B cell (primary cell): ENCODE measurements at regions not wholly inside any gene's neighbourhood (a gene's known extent, or its start where the extent isn't known, plus 50 kb on each side); places are given as distances from the start of the nearest gene placed in this dataset.

Experiments
- ATAC-seq: fragments of 200-7000 bp; cut with Tn5 transposase; one replicate; pipeline ENCODE4 v1.10.0; 2021; ENCODE audit warnings: low read depth, mild to moderate bottlenecking, moderate number of reproducible peaks, moderate library complexity
- CTCF ChIA-PET: fragments of 350-600 bp; sonication (Branson Sonifier 250); formaldehyde crosslinking; loops from one replicate; lab custom pipeline; 2021; ENCODE audit warnings: antibody characterized with exemption, inconsistent platforms; lab: Charles Lee
- POLR2A ChIA-PET: fragments of 350-600 bp; sonication (Branson Sonifier 250); formaldehyde crosslinking; loops from one replicate; lab custom pipeline; 2021; ENCODE audit warnings: antibody characterized with exemption; lab: Charles Lee
- DNase-seq: peaks from one replicate; pipeline ENCODE4 v3.0.0; 2013
- H2AFZ ChIP-seq: 2 replicates; pipeline ENCODE4 v1.6.1; 2012; ENCODE audit warnings: mild to moderate bottlenecking, low read depth, low read length; ENCODE audit not compliant: insufficient read depth, poor library complexity, severe bottlenecking
- H3K27ac ChIP-seq, 2 donors: 1 replicate in 1 of 2; 2 replicates in 1 of 2; pipeline ENCODE4 v1.5.1; 2012 to 2013; ENCODE audit warnings: low read length in 2 of 2, mild to moderate bottlenecking in 2 of 2, moderate library complexity in 1 of 2
- H3K27me3 ChIP-seq, 4 experiments: fragments of 200-600 bp in 1 of 4; sonication (generic) in 1 of 4; replicated peaks in 1 of 4; 1 replicate in 2 of 4; 2 replicates in 2 of 4; pipeline versions ENCODE4 v1.6.1 to v1.7.0; 2013 to 2016; ENCODE audit warnings: low read length in 3 of 4, mild to moderate bottlenecking in 2 of 4, mixed read lengths in 1 of 4, moderate library complexity in 1 of 4; ENCODE audit not compliant: insufficient read depth in 4 of 4, control insufficient read depth in 3 of 4; ENCODE audit errors: control extremely low read depth in 1 of 4
- H3K36me3 ChIP-seq, 2 experiments: replicated peaks in 1 of 2; 1 replicate in 1 of 2; 2 replicates in 1 of 2; pipeline versions ENCODE4 v1.6.1 to v1.7.1; 2013; ENCODE audit warnings: low read length in 1 of 2; ENCODE audit not compliant: insufficient read depth in 2 of 2, control insufficient read depth in 1 of 2; ENCODE audit errors: control extremely low read depth in 1 of 2, extremely low read depth in 1 of 2
- H3K4me1 ChIP-seq, 2 donors: fragments of 200-600 bp in 1 of 2; sonication (generic) in 1 of 2; 1 replicate in 1 of 2; 2 replicates in 1 of 2; pipeline versions ENCODE4 v1.5.1 to v1.6.1; 2013 to 2017; ENCODE audit warnings: low read length in 2 of 2; ENCODE audit not compliant: control insufficient read depth in 2 of 2, insufficient read depth in 2 of 2
- H3K4me2 ChIP-seq: replicated peaks from 2 replicates; pipeline ENCODE3; 2012; ENCODE audit warnings: mild to moderate bottlenecking, low read depth, low read length; ENCODE audit not compliant: poor library complexity, severe bottlenecking
- H3K4me3 ChIP-seq, 5 experiments: fragments of 200-600 bp in 1 of 5; sonication (generic) in 1 of 5; 1 replicate in 3 of 5; 2 replicates in 2 of 5; pipeline versions ENCODE4 v1.5.1 to v1.7.0; 2011 to 2016; ENCODE audit warnings: low read length in 4 of 5, mild to moderate bottlenecking in 4 of 5, low read depth in 2 of 5, control low read depth in 1 of 5, moderate library complexity in 1 of 5; ENCODE audit not compliant: insufficient read depth in 1 of 5; ENCODE audit errors: control extremely low read depth in 1 of 5, extremely low read depth in 1 of 5
- H3K79me2 ChIP-seq: fragments of 200-600 bp; sonication (generic); one replicate; pipeline ENCODE4 v1.6.0; 2016; ENCODE audit warnings: low read length; ENCODE audit not compliant: control insufficient read depth, insufficient read depth
- H3K9ac ChIP-seq: fragments of 200-600 bp; sonication (generic); 2 replicates; pipeline ENCODE4 v1.6.1; 2017; ENCODE audit warnings: mild to moderate bottlenecking, low read length, moderate library complexity
- H3K9me3 ChIP-seq, 3 donors: one replicate each; pipeline versions ENCODE4 v1.6.1 to v1.7.1; 2013; ENCODE audit warnings: low read length in 2 of 3; ENCODE audit not compliant: control insufficient read depth in 2 of 3, insufficient read depth in 1 of 3; ENCODE audit errors: control extremely low read depth in 1 of 3
- H4K20me1 ChIP-seq: 2 replicates; pipeline ENCODE4 v1.6.0; 2012; ENCODE audit warnings: mild to moderate bottlenecking, low read length; ENCODE audit not compliant: insufficient read depth, control insufficient read depth, poor library complexity, severe bottlenecking
- H3K27ac Mint-ChIP-seq: one replicate; pipeline ENCODE4 v1.8.0; 2021; ENCODE audit warnings: mixed read lengths
- H3K27me3 Mint-ChIP-seq: one replicate; pipeline ENCODE4 v1.8.0; 2021; ENCODE audit warnings: mixed read lengths
- H3K4me1 Mint-ChIP-seq: one replicate; pipeline ENCODE4 v1.8.0; 2021; ENCODE audit warnings: mixed read lengths
- H3K4me3 Mint-ChIP-seq: one replicate; pipeline ENCODE4 v1.8.0; 2021; ENCODE audit warnings: mixed read lengths
- H3K9me3 Mint-ChIP-seq: one replicate; pipeline ENCODE4 v1.8.0; 2022; ENCODE audit warnings: mixed read lengths; ENCODE audit not compliant: insufficient read depth
- EZH2 ChIP-seq: IDR thresholded peaks from 2 replicates; pipeline ENCODE4 v1.6.1; 2012; ENCODE audit warnings: borderline replicate concordance, low read depth, mild to moderate bottlenecking, moderate library complexity, low read length; ENCODE audit not compliant: insufficient read depth, poor library complexity, severe bottlenecking
- WGBS: methylation state at CpG from one replicate; pipeline ENCODE4 v1.1.5; 2013; ENCODE audit warnings: missing lambda C conversion rate; ENCODE audit not compliant: insufficient coverage; 5-methylcytosine and 5-hydroxymethylcytosine counted together
- intact Hi-C: fragments of 100-400 bp; cut with micrococcal nuclease; formaldehyde crosslinking; loops from one replicate; pipeline ENCODE4 v1.10.0; 2022
- TF ChIP-seq, protein P1 (sequence below): fragments of 200-600 bp; IDR thresholded peaks from one replicate; pipeline ENCODE4 v1.8.0; 2022; ENCODE audit warnings: antibody characterized with exemption, mild to moderate bottlenecking

DNA sequence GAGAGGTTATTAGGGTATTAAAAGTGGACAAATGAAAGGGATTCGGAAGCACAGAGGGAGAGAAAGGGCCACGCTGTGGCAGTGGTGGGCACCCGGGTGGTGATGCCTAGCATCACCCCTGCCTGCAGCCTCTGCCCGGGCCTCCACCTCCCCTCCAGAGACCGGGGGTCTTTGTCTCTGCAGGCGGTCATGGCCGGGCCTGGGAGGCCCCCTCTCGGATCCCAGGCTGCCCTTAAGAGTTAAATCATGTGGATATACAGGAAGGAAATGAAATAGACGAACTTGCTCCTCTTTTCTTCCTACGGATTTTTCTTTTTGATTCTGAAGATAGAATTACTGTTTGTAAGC lies 319.6 kb downstream of the ZNF536 start:
- ChIA-PET POLR2A (no interaction called here), CTCF (no interaction called here)
- Histone ChIP-seq H3K79me2 (no peaks in the 10 kb centered on the region), H3K4me2 (no peak overlapping the region), H3K36me3 (no peaks in the 10 kb centered on the region), H3K9me3 (peaks cover 0 to 12% (median 0%) of the 10 kb centered on the region in 3 donors), H3K4me3 (no peak overlapping the region), H3K9ac (no peak overlapping the region), H4K20me1 (no peaks in the 10 kb centered on the region), H3K27ac (no peak overlapping the region), H3K4me1 (no peaks in the 10 kb centered on the region), H3K27me3 (peaks cover 0 to 11% (median 0%) of the 10 kb centered on the region in 4 experiments), H2AFZ (no peak overlapping the region)
- DNase-seq (no peak), ATAC-seq (no peak)
- no peak for TF ChIP-seq EZH2
- TF ChIP-seq, protein P1, sequence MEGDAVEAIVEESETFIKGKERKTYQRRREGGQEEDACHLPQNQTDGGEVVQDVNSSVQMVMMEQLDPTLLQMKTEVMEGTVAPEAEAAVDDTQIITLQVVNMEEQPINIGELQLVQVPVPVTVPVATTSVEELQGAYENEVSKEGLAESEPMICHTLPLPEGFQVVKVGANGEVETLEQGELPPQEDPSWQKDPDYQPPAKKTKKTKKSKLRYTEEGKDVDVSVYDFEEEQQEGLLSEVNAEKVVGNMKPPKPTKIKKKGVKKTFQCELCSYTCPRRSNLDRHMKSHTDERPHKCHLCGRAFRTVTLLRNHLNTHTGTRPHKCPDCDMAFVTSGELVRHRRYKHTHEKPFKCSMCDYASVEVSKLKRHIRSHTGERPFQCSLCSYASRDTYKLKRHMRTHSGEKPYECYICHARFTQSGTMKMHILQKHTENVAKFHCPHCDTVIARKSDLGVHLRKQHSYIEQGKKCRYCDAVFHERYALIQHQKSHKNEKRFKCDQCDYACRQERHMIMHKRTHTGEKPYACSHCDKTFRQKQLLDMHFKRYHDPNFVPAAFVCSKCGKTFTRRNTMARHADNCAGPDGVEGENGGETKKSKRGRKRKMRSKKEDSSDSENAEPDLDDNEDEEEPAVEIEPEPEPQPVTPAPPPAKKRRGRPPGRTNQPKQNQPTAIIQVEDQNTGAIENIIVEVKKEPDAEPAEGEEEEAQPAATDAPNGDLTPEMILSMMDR, result no peak
- 40% methylated on average over 3 of the region's 10 CpGs for WGBS
- H3K4me3 Mint-ChIP-seq, result no peak overlapping the region
- H3K27ac Mint-ChIP-seq, result no peak overlapping the region
- intact Hi-C loops, result no loop called here
- no peaks in the 10 kb centered on the region for H3K4me1 Mint-ChIP-seq
- no peaks in the 10 kb centered on the region for H3K9me3 Mint-ChIP-seq
- H3K27me3 Mint-ChIP-seq, result peaks cover 49% of the 10 kb centered on the region

- H3K9me3 Mint-ChIP-seq, result no peaks in the 10 kb centered on the region
- Histone ChIP-seq H2AFZ (no peak overlapping the region), H3K36me3 (no peaks in the 10 kb centered on the region), H3K4me3 (no peak overlapping the region), H4K20me1 (no peaks in the 10 kb centered on the region), H3K27me3 (peaks cover 0 to 12% (median 0%) of the 10 kb centered on the region in 4 experiments), H3K4me2 (no peak overlapping the region), H3K27ac (no peak overlapping the region), H3K9me3 (peaks cover 0 to 12% (median 0%) of the 10 kb centered on the region in 3 donors), H3K79me2 (no peaks in the 10 kb centered on the region), H3K4me1 (no peaks in the 10 kb centered on the region), H3K9ac (no peak overlapping the region)
- no peaks in the 10 kb centered on the region for H3K4me1 Mint-ChIP-seq
- POLR2A ChIA-PET, result no interaction called here
- no peak overlapping the region for H3K4me3 Mint-ChIP-seq
- 59% methylated on average over 10 of the region's 22 CpGs for WGBS
- intact Hi-C loops, result no loop called here
- no peak overlapping the region for H3K27ac Mint-ChIP-seq
- ATAC-seq (no peak), DNase-seq (no peak)
- TF ChIP-seq EZH2, result no peak
- TF ChIP-seq, protein P1, result no peak
- peaks cover 49% of the 10 kb centered on the region for H3K27me3 Mint-ChIP-seq
- CTCF ChIA-PET, result no interaction called here
Measured at GRCh38 chr19:30690935-30691818, 319.0 kb downstream of the ZNF536 start.
